ENCODE measurements at regions not wholly inside any gene's neighbourhood (a gene's known extent, or its start where the extent isn't known, plus 50 kb on each side); places are given as distances from the start of the nearest gene placed in this dataset.
A peak's percentile ranks its signal among the peaks of the same experiment; 100 is the strongest.

DNA sequence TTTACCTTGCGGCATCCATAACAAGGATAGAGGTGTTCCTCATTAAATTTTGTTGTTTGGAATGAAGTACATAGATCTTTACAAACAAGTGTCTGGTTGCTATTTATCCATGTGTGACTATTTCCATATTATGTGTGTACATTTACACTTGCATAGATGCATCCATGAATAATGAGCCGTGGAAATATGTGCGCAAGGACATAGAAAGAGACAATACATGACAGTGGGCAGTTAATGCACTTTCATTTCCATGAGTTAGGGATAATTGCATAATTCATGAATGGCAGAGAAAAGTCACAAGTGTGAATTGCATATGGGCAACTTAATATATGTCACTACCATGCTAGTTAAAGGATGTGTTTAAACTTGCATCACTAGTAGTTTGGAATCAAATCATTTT is 338.2 kb upstream of the PITX2 start:
- no peak for DNase-seq (ENCODE audit: low spot score)

GRCh38 chr4:110962616-110963015 is 339.7 kb upstream of the PITX2 start:
- no peak for DNase-seq (ENCODE audit: low spot score)

DNA sequence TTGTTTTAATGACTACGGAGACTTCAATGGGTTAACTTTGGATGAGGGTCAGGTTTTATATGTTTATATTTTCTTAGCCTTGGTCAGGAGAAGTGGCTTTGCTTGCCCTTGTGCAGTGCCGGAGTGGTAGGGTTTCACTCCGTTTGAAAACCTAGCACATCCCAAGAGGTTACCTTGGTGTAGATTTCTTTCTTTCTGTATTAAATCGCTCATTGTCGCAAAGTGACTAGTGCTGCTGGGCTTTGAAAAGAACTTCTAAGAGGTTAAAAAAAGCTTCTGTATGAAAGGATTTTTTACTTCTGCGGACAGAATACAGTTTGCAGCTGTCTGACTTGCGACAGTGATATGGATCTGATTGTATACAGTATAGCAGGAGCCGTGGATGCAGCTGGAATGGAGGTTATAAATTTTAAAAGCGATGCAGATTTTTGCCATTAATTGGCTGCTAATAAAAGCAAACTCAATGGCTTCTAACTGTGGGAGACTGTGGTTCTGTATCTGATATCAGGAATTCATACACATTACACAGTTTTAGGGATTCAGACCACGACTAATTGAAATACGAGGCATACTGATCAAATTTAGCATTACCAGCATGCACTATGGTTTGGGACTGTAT is 340.9 kb upstream of the PITX2 start:
- DNase-seq (ENCODE audit: low spot score), result no peak

DNA sequence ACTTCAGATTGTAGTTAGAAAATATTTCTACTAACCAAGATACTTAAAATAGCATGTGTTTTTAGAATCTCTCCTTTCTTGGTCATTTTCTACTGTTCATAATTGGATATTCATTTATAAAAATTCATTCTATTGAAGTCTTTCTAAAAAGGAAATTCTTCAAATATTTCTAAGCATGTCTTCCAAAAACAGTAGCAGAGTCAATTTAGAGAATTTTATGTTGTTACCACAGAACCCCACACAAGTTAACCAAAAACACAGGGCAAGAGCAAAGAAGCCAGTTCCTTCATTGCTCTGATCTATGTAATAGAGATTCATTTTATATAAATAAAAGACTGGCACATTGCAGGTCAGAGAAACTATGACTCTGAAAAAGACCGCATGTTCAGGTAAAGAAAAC is 345.1 kb upstream of the PITX2 start:
- DNase-seq (ENCODE audit: low spot score), result no peak

- peak; percentile 26 for DNase-seq (ENCODE audit: low spot score)
Observed at GRCh38 chr4:110970642-110971041, 347.8 kb upstream of the PITX2 start.

DNA sequence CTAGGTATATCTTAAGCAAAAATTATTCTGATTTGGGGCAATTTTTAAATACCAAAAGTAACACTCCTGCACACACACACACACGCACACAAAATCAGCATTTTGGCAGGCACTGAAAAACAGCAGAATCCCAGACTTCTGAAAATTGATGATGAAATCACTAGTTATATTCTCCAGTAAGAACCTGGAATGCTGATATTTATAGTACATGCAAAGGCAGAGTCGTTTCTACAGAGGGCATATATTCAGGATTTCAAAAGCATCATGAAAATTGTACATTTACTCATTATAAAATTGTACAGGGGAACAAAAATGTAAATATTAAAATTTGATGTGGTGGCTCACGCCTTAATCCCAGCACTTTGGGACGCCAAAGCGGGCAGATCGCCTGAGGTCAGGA is 352.5 kb upstream of the PITX2 start:
- no peak for DNase-seq (ENCODE audit: low spot score)

DNA sequence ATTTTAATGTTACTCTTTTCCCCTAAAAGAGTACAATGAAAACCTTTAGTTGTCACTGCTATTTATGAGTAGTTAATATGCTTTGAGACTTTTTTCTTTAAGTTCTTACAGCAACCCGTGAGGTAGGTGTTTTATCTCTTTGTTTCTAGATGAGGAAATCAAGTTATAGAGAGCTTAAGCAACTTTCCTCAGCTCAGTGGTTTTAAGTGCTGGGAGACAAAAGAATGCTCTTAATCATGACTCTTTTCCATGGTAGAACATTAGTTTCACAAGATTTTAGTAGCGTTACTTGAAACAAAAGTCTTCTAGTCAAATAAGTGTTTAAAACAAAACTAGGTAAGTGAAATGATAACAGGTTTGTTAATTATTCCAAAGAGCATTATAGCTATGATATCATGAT is 354.7 kb upstream of the PITX2 start:
- DNase-seq (ENCODE audit: low spot score), result no peak

- no peak for DNase-seq (ENCODE audit: low spot score)
Observed at GRCh38 chr4:110978761-110979160, 355.9 kb upstream of the PITX2 start.

DNA sequence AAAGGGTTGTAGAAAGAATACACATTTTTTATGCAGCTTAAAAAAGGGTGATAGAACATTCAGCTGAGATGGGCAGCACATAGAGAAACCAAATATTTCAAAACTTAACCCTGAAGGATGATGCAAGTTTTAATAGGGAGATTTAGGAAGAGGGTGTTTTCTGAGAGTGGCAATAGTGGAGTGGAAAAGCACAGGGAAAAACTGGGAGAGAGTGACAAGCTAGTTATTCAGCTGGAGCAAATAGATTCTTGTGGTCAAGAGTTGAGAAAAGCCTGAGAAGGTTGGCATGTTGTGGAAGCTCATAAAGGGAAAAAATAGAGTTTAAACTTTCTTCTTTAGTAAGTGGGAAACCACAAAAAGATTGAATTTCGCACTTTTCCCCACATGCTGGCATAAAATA is 359.6 kb upstream of the PITX2 start:
- no peak for DNase-seq (ENCODE audit: low spot score)

- no peak for DNase-seq (ENCODE audit: low spot score)
Observed at GRCh38 chr4:110988722-110989121, 365.8 kb upstream of the PITX2 start.

DNA sequence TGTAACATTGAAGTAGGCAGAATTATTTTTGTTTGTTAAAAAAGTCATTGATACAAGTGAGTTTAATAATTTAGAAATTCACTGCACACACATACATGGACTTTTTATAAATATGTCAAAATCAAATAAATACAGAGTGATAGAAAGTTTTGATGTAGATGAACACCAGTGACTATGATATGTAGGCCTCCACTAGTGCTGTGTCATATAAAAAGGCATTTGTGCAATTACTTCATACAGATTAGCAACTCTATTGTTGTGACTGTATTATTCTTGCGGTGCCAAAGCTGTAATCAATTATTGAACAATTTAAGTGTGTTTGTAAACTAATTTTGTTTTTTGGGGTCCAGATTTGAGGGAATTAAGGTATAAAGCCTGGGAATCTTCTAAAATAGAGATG is 366.2 kb upstream of the PITX2 start:
- DNase-seq (ENCODE audit: low spot score), result no peak

DNA sequence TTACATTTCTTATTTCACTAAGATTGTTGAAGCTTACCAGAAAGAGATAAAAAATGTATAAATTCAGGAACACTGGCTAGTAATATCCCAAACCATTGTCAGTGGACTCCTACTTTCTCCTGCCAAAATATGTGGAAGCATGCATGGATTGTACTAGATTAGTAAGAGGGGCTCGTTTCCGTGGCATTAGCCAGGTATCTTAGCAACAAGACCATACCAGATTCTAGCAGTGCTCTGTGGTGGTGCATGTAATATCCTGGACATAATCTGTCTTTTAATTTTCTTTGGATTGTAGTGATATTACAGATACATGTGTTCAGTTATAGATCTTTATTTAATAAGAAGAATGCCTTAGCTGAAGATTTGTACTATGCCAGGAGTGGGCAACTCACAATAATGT is 371.9 kb upstream of the PITX2 start:
- no peak for DNase-seq (ENCODE audit: low spot score)

GRCh38 chr4:110998320-110998719 is 375.4 kb upstream of the PITX2 start:
- DNase-seq (ENCODE audit: low spot score), result no peak

DNA sequence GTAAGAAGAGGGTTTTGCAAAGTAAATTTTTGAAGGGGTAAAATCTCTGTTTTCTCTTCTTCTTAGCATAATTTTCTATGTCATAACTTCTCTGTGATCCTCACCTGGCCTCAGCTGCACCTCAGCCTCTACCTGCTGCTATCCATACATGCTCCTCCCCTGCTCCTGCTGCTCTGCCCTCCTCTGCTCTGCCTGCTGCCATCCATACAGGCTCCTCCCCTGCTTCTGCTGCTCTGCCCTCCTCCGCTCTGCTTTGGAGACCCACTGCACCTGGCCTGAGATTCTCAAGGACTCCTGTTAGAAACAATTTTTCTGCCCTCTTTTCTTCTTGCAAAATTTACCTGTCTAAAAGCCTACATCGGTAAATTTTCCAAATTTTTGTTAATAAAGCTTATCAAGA is 388.6 kb upstream of the PITX2 start:
- no peak for DNase-seq (ENCODE audit: low spot score)

DNA sequence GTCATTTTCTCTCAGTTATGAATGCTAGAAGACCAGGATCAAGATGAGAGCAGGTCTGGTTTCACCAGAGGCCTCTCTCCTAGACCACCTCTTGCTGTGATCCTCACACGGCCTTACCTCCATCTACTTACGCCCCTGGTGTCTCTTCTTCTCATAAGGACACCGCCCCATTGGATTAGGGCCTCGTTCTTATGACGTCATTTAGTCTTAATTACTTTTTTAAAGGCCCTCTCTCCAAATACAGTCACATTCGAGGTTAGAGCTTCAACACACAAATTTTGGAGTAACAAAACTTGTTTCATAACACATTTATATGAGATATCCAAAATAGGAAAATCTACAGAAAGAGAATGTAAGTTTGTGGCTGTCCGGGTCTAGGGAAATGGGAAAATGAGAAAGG is 391.0 kb upstream of the PITX2 start:
- DNase-seq (ENCODE audit: low spot score), result no peak

DNA sequence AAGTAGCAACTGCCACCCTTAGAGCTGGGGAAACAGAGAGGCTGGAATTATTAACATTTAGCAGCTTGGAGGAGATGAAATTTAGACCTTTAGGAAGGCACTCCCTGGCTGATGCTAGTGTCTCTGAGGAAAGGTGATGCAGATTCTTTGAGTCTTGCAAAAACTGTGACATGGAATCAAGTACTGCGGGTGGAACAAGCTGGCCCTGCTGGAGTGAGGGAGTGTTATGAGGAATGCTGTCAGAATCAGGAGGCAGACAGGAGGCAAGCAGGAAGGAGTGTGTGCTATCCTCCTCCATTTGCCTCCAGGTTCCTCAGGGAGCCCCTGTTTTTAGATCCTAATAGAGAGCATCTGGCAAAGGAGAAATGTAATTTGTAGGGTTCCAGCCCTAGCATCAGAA is 391.7 kb upstream of the PITX2 start:
- DNase-seq (ENCODE audit: low spot score), result no peak

- DNase-seq (ENCODE audit: low spot score), result no peak
Observed at GRCh38 chr4:111016416-111016815, 393.5 kb upstream of the PITX2 start.

DNA sequence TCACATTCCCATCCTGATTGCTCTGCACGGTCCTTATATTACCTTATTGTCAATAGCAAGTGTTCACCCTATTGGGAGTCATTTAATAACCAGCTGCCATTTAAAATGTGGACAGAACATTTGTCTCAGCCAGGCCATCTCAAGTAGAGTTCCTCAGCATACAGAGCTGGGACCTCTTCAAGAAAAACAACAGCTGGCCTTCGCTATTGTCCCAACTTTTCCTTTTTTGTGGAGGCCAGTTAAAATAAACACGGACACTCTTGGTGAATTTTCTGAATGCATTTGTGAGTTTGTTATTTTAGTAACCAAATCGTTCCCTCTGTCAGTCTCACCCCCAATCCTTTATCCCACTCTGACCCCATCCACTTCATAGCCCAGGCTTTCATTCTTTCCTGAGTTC is 395.3 kb upstream of the PITX2 start:
- DNase-seq (ENCODE audit: low spot score), result no peak

- DNase-seq (ENCODE audit: low spot score), result no peak
Observed at GRCh38 chr4:111020476-111020875, 397.6 kb upstream of the PITX2 start.

DNA sequence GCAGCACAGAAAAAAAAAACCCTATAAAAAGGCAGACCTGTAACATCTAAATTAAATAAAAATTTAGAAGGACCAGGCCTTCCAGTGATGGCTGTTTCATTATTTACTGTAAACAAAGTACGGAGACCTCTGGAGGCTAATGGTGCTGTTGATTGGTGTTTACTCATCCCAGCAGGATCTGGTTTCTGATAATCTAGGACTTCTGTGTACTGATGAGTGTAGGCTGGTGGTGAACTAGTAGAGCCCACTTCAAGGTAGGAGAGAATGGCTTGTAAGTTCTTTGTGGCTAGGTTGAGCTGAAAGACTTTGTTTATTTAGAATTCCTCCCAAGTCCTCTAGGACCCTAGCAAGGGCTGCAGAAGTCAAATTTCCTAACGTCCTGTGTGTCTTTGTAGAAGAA is 398.1 kb upstream of the PITX2 start:
- no peak for DNase-seq (ENCODE audit: low spot score)

- no peak for DNase-seq (ENCODE audit: low spot score)
Observed at GRCh38 chr4:111022758-111023157, 399.9 kb upstream of the PITX2 start.

- no peak for DNase-seq (ENCODE audit: low spot score)
Observed at GRCh38 chr4:111027526-111027925, 404.6 kb upstream of the PITX2 start.

- DNase-seq (ENCODE audit: low spot score), result no peak
Observed at GRCh38 chr4:111028795-111029194, 405.9 kb upstream of the PITX2 start.

- DNase-seq (ENCODE audit: low spot score), result no peak
Observed at GRCh38 chr4:111031001-111031579, 408.2 kb upstream of the PITX2 start.

- no peak for DNase-seq (ENCODE audit: low spot score)
Observed at GRCh38 chr4:111031596-111031995, 408.7 kb upstream of the PITX2 start.
